SU-DHL-6 (cell line): ENCODE measurements at regions not wholly inside any gene's neighbourhood (a gene's known extent, or its start where the extent isn't known, plus 50 kb on each side); places are given as distances from the start of the nearest gene placed in this dataset.

Experiments
- H2AFZ ChIP-seq: fragments of 200-600 bp; sonication (generic); 2 replicates; pipeline ENCODE4 v1.6.1; 2014; ENCODE audit warnings: low read depth, mild to moderate bottlenecking, moderate library complexity, mixed read lengths, antibody characterized with exemption, low read length; ENCODE audit not compliant: severe bottlenecking
- H3F3A ChIP-seq: fragments of 200-600 bp; shearing (Covaris generic); 2 replicates; pipeline ENCODE4 v1.6.0; 2016; ENCODE audit warnings: antibody characterized with exemption, mild to moderate bottlenecking; ENCODE audit not compliant: insufficient read depth
- H3K27ac ChIP-seq: fragments of 200-600 bp; sonication (generic); 2 replicates; pipeline ENCODE4 v1.5.1; 2016; ENCODE audit warnings: low read depth, mild to moderate bottlenecking, low read length, moderate library complexity, mixed read lengths
- H3K27me3 ChIP-seq: fragments of 200-600 bp; sonication (generic), shearing (Covaris generic); 2 replicates; pipeline ENCODE4 v1.6.0; 2014; ENCODE audit warnings: mild to moderate bottlenecking, low read length
- H3K36me3 ChIP-seq: fragments of 200-600 bp; sonication (generic); 2 replicates; pipeline ENCODE4 v1.6.1; 2014; ENCODE audit warnings: mild to moderate bottlenecking, low read length, mixed read lengths
- H3K4me2 ChIP-seq: fragments of 300-600, 200-600 bp; shearing (Covaris generic), sonication (generic); 2 replicates; pipeline ENCODE4 v1.6.0; 2014; ENCODE audit warnings: low read length, low read depth, mild to moderate bottlenecking; ENCODE audit not compliant: poor library complexity, severe bottlenecking
- H3K4me3 ChIP-seq: fragments of 200-600 bp; sonication (generic); 2 replicates; pipeline ENCODE4 v1.5.1; 2014; ENCODE audit warnings: antibody characterized with exemption, low read length, mild to moderate bottlenecking, mixed read lengths; ENCODE audit not compliant: insufficient read depth, poor library complexity, severe bottlenecking
- H3K79me2 ChIP-seq: fragments of 200-600 bp; sonication (generic); 2 replicates; pipeline ENCODE4 v1.6.1; 2014; ENCODE audit warnings: mild to moderate bottlenecking, low read length, moderate library complexity; ENCODE audit not compliant: insufficient read depth
- H3K9ac ChIP-seq: fragments of 200-600 bp; sonication (generic); 2 replicates; pipeline ENCODE4 v1.7.0; 2014; ENCODE audit warnings: mild to moderate bottlenecking, low read length
- H3K9me2 ChIP-seq: fragments of 200-600 bp; sonication (generic); replicated peaks from 2 replicates; pipeline ENCODE4 v1.6.1; 2014; ENCODE audit warnings: low read length; ENCODE audit not compliant: insufficient read depth
- H3K9me3 ChIP-seq: fragments of 200-600 bp; sonication (generic); 2 replicates; pipeline ENCODE4 v1.6.1; 2014; ENCODE audit warnings: low read length, mixed read lengths; ENCODE audit not compliant: insufficient read depth
- H4K20me1 ChIP-seq: fragments of 200-600 bp; sonication (generic); 2 replicates; pipeline ENCODE4 v1.6.1; 2014; ENCODE audit warnings: low read depth, mild to moderate bottlenecking, antibody characterized with exemption, low read length, moderate library complexity, mixed read lengths
- CTCF ChIP-seq: fragments of 200-600 bp; sonication (generic); IDR thresholded peaks from one replicate; pipeline ENCODE4 v1.5.1; 2017; ENCODE audit warnings: antibody characterized with exemption, mild to moderate bottlenecking, low read length, moderate library complexity; ENCODE audit not compliant: insufficient read depth, poor library complexity, severe bottlenecking
- EZH2phosphoT487 ChIP-seq: fragments of 200-600 bp; sonication (generic), shearing (Covaris generic); conservative IDR thresholded peaks from 2 replicates; pipeline ENCODE4 v1.6.1; 2018; ENCODE audit warnings: mild to moderate bottlenecking, antibody characterized with exemption, low read length, moderate library complexity, mixed read lengths

GRCh38 chr4:125710766-125711165 is 396.0 kb downstream of the FAT4 start:
- H3K36me3 ChIP-seq: no peaks in the 10 kb centered on the region
- no peaks in the 10 kb centered on the region for H3K9me3 ChIP-seq
- TF ChIP-seq CTCF (no peak), EZH2phosphoT487 (no peak)
- H4K20me1 ChIP-seq: no peaks in the 10 kb centered on the region
- H3K27me3 ChIP-seq: no peaks in the 10 kb centered on the region
- H2AFZ ChIP-seq: no peak overlapping the region
- no peaks in the 10 kb centered on the region for H3K9me2 ChIP-seq
- no peaks in the 10 kb centered on the region for H3F3A ChIP-seq
- no peaks in the 10 kb centered on the region for H3K79me2 ChIP-seq
- no peak overlapping the region for H3K27ac ChIP-seq
- no peak overlapping the region for H3K4me2 ChIP-seq
- H3K4me3 ChIP-seq: no peak overlapping the region
- no peak overlapping the region for H3K9ac ChIP-seq

GRCh38 chr4:125714049-125714448 is 399.3 kb downstream of the FAT4 start:
- Histone ChIP-seq H3K9ac (no peak overlapping the region), H3K9me2 (no peaks in the 10 kb centered on the region), H4K20me1 (no peaks in the 10 kb centered on the region), H3K79me2 (no peaks in the 10 kb centered on the region), H3K4me3 (no peak overlapping the region), H3K27ac (no peak overlapping the region), H3K9me3 (no peaks in the 10 kb centered on the region), H3F3A (no peaks in the 10 kb centered on the region), H3K27me3 (no peaks in the 10 kb centered on the region), H3K36me3 (no peaks in the 10 kb centered on the region), H2AFZ (no peak overlapping the region), H3K4me2 (no peak overlapping the region)
- TF ChIP-seq EZH2phosphoT487 (no peak), CTCF (no peak)

- Histone ChIP-seq H3K4me3 (no peak overlapping the region), H3K9me2 (no peaks in the 10 kb centered on the region), H3F3A (no peaks in the 10 kb centered on the region), H3K79me2 (no peaks in the 10 kb centered on the region), H3K36me3 (no peaks in the 10 kb centered on the region), H3K4me2 (no peak overlapping the region), H3K27me3 (no peaks in the 10 kb centered on the region), H3K27ac (no peak overlapping the region), H4K20me1 (no peaks in the 10 kb centered on the region), H2AFZ (no peak overlapping the region), H3K9me3 (no peaks in the 10 kb centered on the region), H3K9ac (no peak overlapping the region)
- no peak for TF ChIP-seq CTCF
- no peak for TF ChIP-seq EZH2phosphoT487
Measured at GRCh38 chr4:125714845-125715244, 400.1 kb downstream of the FAT4 start.
